ENCODE measurements at regions not wholly inside any gene's neighbourhood (a gene's known extent, or its start where the extent isn't known, plus 50 kb on each side); places are given as distances from the start of the nearest gene placed in this dataset.

DNA sequence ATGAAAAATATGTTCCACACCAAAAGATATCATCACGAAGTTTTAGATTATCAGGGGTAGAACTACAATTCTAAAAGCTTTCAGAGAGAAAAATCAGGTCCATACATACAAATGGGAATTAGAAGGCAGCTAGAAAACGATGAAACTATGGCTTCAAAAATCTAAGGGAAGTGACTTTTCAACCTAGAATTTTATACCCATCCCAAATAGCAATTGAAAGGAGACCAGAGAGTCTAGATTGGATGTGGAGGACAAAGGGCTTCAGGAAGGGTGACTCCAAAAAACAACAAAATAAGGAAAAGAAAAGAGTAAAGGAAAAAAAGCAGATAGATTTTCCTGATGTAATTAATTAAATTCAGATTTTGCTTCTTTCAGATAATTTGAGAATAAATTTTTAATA, 72.0 kb upstream of the CEP78 start:
- TF ChIP-seq, protein P1, sequence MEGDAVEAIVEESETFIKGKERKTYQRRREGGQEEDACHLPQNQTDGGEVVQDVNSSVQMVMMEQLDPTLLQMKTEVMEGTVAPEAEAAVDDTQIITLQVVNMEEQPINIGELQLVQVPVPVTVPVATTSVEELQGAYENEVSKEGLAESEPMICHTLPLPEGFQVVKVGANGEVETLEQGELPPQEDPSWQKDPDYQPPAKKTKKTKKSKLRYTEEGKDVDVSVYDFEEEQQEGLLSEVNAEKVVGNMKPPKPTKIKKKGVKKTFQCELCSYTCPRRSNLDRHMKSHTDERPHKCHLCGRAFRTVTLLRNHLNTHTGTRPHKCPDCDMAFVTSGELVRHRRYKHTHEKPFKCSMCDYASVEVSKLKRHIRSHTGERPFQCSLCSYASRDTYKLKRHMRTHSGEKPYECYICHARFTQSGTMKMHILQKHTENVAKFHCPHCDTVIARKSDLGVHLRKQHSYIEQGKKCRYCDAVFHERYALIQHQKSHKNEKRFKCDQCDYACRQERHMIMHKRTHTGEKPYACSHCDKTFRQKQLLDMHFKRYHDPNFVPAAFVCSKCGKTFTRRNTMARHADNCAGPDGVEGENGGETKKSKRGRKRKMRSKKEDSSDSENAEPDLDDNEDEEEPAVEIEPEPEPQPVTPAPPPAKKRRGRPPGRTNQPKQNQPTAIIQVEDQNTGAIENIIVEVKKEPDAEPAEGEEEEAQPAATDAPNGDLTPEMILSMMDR (IDR thresholded peaks at IDR 0.05; ENCODE audit: low read length), result no peak
- TF ChIP-seq EZH2 (optimal IDR thresholded peaks at IDR 0.05; ENCODE audit: low read depth, low read length), result no peak
- no peak for TF ChIP-seq EZH2phosphoT487 (IDR thresholded peaks at IDR 0.05; ENCODE audit: low read length)
